ENCODE measurements at regions not wholly inside any gene's neighbourhood (a gene's known extent, or its start where the extent isn't known, plus 50 kb on each side); places are given as distances from the start of the nearest gene placed in this dataset.
"Not testable (repeated sequence)": the region's sequence is repeated elsewhere in the genome, so short reads cannot be mapped to it uniquely, and the experiment has no call there.

DNA sequence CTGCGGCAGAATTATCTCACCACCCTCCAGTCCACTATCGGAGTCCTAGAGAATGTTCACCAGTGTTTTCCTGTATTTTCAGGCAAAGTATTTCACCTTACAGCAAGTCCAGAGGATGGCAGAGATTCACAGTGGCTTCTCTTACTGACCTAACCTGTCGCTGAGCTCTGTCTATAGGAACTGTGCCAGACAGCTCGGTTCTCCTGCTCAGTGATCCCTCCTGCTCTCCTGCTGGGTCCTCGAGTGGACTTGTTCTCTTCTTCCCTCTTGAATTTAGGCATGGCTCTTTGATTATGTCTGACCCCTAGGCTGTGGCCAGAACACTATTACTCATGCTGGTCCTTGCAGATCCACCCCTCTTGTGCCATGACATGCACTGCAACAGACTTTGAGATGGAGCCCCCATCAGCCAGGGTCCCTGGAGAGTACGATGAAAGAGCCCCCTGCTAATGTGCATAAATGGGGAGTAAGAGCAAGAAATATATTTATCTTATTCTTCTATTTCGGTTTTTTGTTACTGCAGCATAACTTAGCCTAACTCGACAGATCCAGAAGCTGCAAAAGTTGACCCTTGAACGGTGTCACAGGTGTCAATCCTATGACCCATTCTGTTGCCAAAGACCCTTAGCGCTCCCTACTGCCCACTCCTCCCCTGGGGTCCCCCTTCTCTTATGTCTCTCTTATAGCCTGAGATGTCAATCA, 439.4 kb downstream of the ZNF536 start:
- TF ChIP-seq, protein P1, sequence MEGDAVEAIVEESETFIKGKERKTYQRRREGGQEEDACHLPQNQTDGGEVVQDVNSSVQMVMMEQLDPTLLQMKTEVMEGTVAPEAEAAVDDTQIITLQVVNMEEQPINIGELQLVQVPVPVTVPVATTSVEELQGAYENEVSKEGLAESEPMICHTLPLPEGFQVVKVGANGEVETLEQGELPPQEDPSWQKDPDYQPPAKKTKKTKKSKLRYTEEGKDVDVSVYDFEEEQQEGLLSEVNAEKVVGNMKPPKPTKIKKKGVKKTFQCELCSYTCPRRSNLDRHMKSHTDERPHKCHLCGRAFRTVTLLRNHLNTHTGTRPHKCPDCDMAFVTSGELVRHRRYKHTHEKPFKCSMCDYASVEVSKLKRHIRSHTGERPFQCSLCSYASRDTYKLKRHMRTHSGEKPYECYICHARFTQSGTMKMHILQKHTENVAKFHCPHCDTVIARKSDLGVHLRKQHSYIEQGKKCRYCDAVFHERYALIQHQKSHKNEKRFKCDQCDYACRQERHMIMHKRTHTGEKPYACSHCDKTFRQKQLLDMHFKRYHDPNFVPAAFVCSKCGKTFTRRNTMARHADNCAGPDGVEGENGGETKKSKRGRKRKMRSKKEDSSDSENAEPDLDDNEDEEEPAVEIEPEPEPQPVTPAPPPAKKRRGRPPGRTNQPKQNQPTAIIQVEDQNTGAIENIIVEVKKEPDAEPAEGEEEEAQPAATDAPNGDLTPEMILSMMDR (conservative IDR thresholded peaks at IDR 0.05; ENCODE audit: low read depth, low read length), result no peak
- DNase-seq (ENCODE audit: low read depth), result no peak

DNA sequence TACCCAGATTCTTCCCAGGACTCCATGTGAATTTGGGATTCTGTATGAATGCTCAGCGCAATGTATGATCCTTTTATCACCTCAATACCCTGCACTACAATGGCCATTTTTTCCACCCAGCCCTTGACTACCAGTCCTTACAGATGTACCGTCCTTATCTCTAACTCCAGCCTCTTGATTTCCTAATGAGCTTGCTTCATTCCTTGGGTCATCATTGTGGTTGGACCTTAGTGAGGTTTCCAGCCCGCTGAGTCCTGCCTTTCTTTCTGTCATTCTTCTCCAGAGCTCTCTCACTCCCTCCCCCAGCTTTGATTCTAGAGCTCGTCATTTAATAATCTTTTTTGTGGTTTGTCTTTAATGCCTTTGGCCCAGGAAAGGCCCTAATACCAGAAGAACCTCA, 438.5 kb downstream of the ZNF536 start:
- H3K4me3 ChIP-seq (ENCODE audit: low read length), result no peak overlapping the region
- no peak for DNase-seq (ENCODE audit: low read depth)
- TF ChIP-seq, protein P1 (conservative IDR thresholded peaks at IDR 0.05; ENCODE audit: low read depth, low read length), result no peak

More for the DNA sequence above, 439.4 kb downstream of the ZNF536 start:
- H3K4me3 ChIP-seq (ENCODE audit: low read length), result no peak overlapping the region

DNA sequence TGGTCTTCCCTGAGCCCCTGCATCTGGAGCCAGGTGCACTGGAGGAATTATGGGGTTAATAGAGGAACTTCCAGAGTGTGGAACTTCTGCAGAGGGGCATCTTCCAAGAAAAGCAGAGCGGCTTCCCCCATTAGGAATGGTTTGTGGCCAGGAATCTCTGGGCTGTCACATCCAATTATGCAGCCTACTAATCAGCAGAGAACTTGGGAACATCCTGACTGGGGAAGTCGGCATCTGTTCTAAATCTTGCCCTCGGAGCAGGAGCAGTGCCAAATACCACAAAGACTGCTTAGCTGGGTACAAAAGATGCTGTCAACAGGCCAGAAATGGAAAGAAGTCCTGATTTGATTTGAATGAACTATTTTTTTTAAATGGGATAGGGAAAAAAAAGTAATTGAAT, 435.1 kb downstream of the ZNF536 start:
- TF ChIP-seq, protein P1 (conservative IDR thresholded peaks at IDR 0.05; ENCODE audit: low read depth, low read length), result no peak
- DNase-seq (ENCODE audit: low read depth), result no peak
- no peak overlapping the region for H3K4me3 ChIP-seq (ENCODE audit: low read length)

DNA sequence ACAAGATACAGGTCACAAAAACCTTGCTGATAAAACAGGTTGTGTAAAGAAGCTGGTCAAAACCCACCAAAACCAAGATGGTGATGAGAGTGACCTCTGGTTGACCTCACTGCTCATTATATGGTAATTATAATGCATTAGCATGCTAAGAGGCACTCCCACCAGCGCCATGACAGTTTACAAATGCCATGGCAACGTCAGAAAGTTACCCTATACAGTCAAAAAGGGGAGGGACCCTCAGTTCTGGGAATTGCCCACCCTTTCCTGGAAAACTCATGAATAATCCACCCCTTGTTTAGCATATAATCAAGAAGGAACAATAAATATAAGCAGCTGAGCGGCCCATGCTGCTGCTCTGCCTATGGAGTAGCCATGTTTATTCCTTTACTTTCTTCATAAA, 434.1 kb downstream of the ZNF536 start:
- TF ChIP-seq, protein P1 (conservative IDR thresholded peaks at IDR 0.05; ENCODE audit: low read depth, low read length), result no peak
- no peak overlapping the region for H3K4me3 ChIP-seq (ENCODE audit: low read length)
- DNase-seq (ENCODE audit: low read depth), result no peak

DNA sequence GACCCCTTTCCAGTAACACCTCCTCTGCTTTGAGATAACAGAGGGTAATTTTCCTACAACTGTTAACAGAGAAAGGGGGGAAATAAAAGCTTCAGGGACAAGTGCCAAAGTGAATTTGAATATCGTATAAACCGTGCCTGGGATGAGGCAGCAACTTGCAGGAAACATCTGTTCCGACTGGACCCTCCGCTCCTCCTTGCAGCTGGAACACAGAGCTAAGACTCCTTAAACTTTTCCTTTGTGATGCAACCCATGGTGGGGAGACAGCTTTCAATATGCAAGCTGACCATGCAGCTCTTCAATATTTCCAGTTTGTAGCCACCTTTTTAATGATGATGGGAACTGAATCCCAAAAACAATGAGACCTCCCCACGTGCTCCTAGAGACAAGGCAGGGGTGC, 432.6 kb downstream of the ZNF536 start:
- TF ChIP-seq, protein P1 (conservative IDR thresholded peaks at IDR 0.05; ENCODE audit: low read depth, low read length), result no peak
- H3K4me3 ChIP-seq (ENCODE audit: low read length), result no peak overlapping the region
- no peak for DNase-seq (ENCODE audit: low read depth)

DNA sequence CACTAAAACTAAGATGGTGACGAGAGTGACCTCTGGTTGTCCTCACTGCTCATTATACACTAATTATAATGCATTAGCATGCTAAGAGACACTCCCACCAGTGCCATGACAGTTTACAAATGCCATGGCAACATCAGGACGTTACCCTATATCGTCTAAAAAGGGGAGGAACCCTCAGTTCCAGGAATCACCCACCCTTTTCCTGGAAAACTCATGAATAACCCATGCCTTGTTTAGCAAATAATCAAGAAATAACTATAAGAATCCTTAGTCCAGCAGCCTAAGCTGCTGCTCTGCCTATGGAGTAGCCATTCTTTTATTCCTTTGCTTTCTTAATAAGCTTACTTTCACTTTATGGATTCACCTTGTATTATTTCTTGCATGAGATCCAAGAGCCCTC, 432.1 kb downstream of the ZNF536 start:
- not testable (repeated sequence) for H3K4me3 ChIP-seq (ENCODE audit: low read length); DNase-seq (ENCODE audit: low read depth)

DNA sequence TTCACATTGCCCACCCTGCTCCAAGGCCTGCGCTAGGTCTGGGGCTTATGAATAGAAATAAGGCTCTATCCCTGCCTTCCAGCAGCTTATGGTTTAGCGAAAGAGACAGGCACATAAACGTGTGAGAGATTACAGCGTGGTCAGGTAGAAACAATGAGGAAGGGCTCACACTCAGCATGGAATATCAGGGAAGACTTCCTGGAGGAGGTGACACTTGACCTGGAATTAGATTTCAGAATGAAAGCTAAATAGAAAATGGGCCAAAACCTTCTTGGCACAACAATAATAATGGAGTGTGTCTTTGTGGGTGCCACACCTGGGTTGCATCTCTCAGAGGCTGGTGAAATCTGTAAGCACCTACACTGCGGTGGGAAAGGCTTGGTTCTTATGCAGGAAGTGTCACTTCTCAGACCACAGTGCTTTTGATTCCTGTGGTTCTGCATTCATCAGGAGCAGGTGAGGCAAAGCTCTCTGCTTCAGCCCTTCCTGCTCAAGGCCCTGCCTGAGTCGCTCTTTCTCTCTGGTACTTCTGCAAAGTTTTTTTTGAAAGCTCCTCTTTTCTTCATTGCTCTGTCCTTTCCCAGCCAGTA, 430.3 kb downstream of the ZNF536 start:
- TF ChIP-seq, protein P1 (conservative IDR thresholded peaks at IDR 0.05; ENCODE audit: low read depth, low read length), result no peak
- no peak overlapping the region for H3K4me3 ChIP-seq (ENCODE audit: low read length)
- DNase-seq (ENCODE audit: low read depth), result no peak
